ENCODE measurements at regions not wholly inside any gene's neighbourhood (a gene's known extent, or its start where the extent isn't known, plus 50 kb on each side); places are given as distances from the start of the nearest gene placed in this dataset.

DNA sequence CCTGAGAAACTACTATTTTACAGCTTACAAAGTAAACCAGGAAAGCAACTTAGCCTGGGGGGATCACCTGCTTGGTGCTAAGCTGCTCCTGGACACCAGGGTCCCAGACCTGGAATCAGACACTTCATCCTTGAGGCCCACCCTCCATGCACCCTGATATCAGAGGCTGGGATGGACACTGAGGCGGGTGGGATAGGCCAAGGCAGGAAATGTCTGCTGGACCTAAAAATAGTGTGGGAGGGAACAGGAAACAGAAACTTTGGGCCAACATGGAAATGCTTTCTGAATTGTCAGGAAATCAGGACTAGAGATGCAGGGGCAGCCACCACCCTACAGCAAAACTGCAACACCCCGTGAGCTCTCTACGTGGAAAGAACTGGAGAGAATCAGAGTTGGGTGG lies 101.5 kb upstream of the PODXL start:
- in situ Hi-C loops (cut with MboI) (loop anchor here (5.0 to 10.0 kb wide), 3 partner anchors 116 to 773 kb away; no protein-coding TSS in a partner anchor), intact Hi-C loops (cut with micrococcal nuclease) (no loop called here)
- Histone ChIP-seq H3K9ac (ENCODE audit: insufficient read depth in 1 of 2, low read depth in 2 of 2, low read length in 2 of 2) (no peak overlapping the region), H3K4me2 (ENCODE audit: insufficient read depth, low read length) (no peak overlapping the region), H3K4me1 (replicated peaks in 1 of 2; ENCODE audit: control insufficient read depth in 2 of 2, insufficient read depth in 2 of 2, low read length in 2 of 2) (no peaks in the 10 kb centered on the region), H3K27me3 (ENCODE audit: control insufficient read depth in 2 of 2, insufficient read depth in 2 of 2, low read length in 2 of 2) (peaks cover 6 to 16% of the 10 kb centered on the region in 2 experiments; a peak in 4 of 5 replicates), H3K4me3 (no peak overlapping the region), H2AFZ (ENCODE audit: low read depth, low read length) (no peak overlapping the region), H3K9me1 (ENCODE audit: control insufficient read depth, insufficient read depth, low read length) (no peaks in the 10 kb centered on the region), H3K27ac (ENCODE audit: extremely low read depth, low read depth, low read length) (no peak overlapping the region), H3K9me3 (replicated peaks; ENCODE audit: control insufficient read depth, insufficient read depth, low read depth, low read length) (no peaks in the 10 kb centered on the region), H3K36me3 (ENCODE audit: control insufficient read depth, insufficient read depth, low read length) (no peaks in the 10 kb centered on the region), H4K20me1 (replicated peaks; ENCODE audit: control insufficient read depth, insufficient read depth, low read length) (peaks cover 4% of the 10 kb centered on the region; the same call in 1 of the 2 replicates), H3K79me2 (ENCODE audit: control insufficient read depth, insufficient read depth, low read length) (no peaks in the 10 kb centered on the region)
- ChIA-PET CTCF (ENCODE audit: low intra/inter-chr PET ratio) (interaction anchor here (6.1 kb wide), 1 partner anchor 112 kb away, joined by 85 read pairs; no protein-coding TSS in a partner anchor), POLR2A (interaction anchor here (1.1 kb wide), 2 partner anchors 17 to 112 kb away, joined by 3 read pairs; no protein-coding TSS in a partner anchor)
- 4% methylated on average over 3 of the region's 3 CpGs for WGBS (ENCODE audit: insufficient coverage, low coverage, missing lambda C conversion rate)
- FAIRE-seq (no peak), ATAC-seq (no peak), DNase-seq (ENCODE audit: extremely low read depth in 1 of 4, low spot score in 3 of 4) (no peak)
- BruUV-seq (replicated peaks) = no TSS peak
- TF ChIP-seq NFE2 (IDR thresholded peaks at IDR 0.05; ENCODE audit: low read depth) (no peak), CCNT2 (IDR thresholded peaks at IDR 0.05; ENCODE audit: borderline replicate concordance, extremely low read depth, insufficient read length, low read depth, low read length) (no peak), PCBP1 (IDR thresholded peaks at IDR 0.05; ENCODE audit: low read depth, low read length, poor library complexity, severe bottlenecking) (no peak), RFX7 (CRISPR knock-in tag; IDR thresholded peaks at IDR 0.05) (no peak), LARP7 (IDR thresholded peaks at IDR 0.05) (no peak), ZNF436 (CRISPR knock-in tag; IDR thresholded peaks at IDR 0.05) (no peak), ZNF696 (CRISPR knock-in tag; conservative IDR thresholded peaks at IDR 0.05) (no peak), MAZ (CRISPR knock-in tag; conservative IDR thresholded peaks at IDR 0.05 in 1 of 2, IDR thresholded peaks at IDR 0.05 in 1 of 2) (no peak), BCL6 (CRISPR knock-in tag; IDR thresholded peaks at IDR 0.05) (no peak), ZNF143 (CRISPR knock-in tag; IDR thresholded peaks at IDR 0.05) (no peak), CHD1 (IDR thresholded peaks at IDR 0.05; ENCODE audit: low read length) (no peak), STAT5B (CRISPR knock-in tag; IDR thresholded peaks at IDR 0.05) (no peak), CHD4 (IDR thresholded peaks at IDR 0.05; ENCODE audit: insufficient read depth, insufficient replicate concordance, low read depth, low read length, poor library complexity, severe bottlenecking) (no peak)
- TF ChIP-seq, protein P1, sequence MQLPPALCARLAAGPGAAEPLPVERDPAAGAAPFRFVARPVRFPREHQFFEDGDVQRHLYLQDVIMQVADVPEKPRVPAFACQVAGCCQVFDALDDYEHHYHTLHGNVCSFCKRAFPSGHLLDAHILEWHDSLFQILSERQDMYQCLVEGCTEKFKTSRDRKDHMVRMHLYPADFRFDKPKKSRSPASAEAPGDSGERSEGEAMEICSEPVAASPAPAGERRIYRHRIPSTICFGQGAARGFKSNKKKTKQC (CRISPR knock-in tag; IDR thresholded peaks at IDR 0.05) = no peak
